GM18498 (cell line): ENCODE measurements at regions not wholly inside any gene's neighbourhood (a gene's known extent, or its start where the extent isn't known, plus 50 kb on each side); places are given as distances from the start of the nearest gene placed in this dataset.

ENCODE experiments used
- ATAC-seq: cut with Tn5 transposase; IDR thresholded peaks from one replicate; pipeline ENCODE4 v1.9.1; 2021; ENCODE audit warnings: mild to moderate bottlenecking, moderate library complexity; ENCODE audit not compliant: unreplicated experiment

- no peak for ATAC-seq
These were observed 385.8 kb upstream of the RBFOX1 start for GRCh38 chr16:6946802-6947201.

DNA sequence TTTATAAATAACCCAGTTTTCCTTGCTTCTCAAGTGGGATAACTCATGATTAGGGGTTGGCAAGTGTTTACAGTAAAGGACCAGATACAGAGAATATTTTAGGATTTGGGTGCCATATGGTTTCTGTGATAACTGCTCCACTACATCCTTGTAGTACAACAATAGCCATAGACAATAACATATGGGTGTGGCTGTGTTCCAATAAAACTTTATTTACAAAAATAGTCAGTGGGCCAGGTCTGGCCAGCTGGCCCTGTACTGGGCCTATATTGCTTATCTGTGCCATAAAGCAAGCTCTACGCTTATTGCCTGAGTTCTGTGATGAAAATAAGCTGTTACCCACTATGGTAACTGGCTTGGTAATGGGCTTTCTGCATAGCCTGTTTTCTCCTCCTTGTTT, 386.5 kb upstream of the RBFOX1 start:
- no peak for ATAC-seq

- no peak for ATAC-seq
These were observed 391.7 kb upstream of the RBFOX1 start for GRCh38 chr16:6940968-6941367.

DNA sequence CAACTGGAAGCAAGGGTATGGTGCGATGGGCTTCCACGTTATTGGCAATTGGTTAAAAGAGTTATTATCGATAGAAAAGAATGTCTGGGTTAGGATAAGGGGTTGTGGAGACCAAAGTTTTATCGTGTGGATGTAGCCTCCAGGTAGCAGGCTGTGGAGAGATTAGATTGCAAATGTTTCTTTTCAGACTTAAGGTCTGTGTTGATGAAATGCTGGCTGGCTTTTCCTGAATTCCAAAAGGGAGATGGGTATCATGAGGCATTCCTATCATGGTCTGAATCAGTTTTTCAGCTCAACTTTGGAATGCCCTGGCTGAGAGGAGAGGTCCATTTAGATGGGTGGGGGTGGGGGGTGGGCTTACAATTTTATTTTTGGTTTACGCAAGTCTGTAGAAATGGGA, 395.0 kb upstream of the RBFOX1 start:
- no peak for ATAC-seq

GRCh38 chr16:6932871-6933385, 399.7 kb upstream of the RBFOX1 start:
- no peak for ATAC-seq

- no peak for ATAC-seq
These were observed 402.8 kb upstream of the RBFOX1 start for GRCh38 chr16:6929868-6930267.

- no peak for ATAC-seq
These were observed 405.9 kb upstream of the RBFOX1 start for GRCh38 chr16:6926762-6927161.

DNA sequence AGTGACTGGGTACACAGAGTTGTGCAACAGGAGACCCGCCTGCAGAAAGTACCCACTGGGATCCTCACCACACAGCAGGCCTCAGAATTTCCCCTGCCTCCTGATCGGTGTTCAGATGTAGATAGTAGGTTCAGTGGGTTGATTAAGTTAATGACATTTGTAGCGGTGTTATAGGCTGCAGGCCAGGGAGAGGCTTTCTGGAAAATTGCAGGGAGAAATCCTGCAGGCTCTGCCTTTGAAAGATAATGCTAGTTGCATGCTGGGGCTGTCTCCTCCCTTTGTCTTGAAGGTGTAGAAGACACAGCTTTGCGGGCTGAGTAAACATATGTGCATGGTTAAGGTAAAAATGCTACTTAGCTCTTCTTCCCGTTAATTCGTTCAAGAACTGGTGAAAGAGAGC, 406.3 kb upstream of the RBFOX1 start:
- no peak for ATAC-seq

DNA sequence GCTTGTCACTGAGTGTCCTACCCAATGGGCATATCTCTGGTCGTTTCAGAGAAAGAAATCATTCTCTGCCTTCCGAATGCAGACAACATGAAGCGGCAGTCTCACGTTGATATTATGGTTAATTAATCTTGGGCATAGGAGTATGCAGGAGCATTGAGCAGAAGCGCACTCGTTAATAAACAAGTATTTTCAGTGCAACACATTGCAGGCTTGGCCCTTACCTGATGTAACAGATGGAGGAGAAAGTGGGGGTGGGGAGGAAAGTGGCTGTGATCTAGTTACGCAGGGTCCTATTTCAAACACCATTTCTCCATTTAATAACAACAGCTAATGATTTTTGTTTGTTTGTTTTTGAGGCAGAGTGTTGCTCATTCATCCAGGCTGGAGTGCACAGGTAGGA, 414.0 kb upstream of the RBFOX1 start:
- ATAC-seq = no peak

GRCh38 chr16:6916946-6917345, 415.7 kb upstream of the RBFOX1 start:
- no peak for ATAC-seq

DNA sequence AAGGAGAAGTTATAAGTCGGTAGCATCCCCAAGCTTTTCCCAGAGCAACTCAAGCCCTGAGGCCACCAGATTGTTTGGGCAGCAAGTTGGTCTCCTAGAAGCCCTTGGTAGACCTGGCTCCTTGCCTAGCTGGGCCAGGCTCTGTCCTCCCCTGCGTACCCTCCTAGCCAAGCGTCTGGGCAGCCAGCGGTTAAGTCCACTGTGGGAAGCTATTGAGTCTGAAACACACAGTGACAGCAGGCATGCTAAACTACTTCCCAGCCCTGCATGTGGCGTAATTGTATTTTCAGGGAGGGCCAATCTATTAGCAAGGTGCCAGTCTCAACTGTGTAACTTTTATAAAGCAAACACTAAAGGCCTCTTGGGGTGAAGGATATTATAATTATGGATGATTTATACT, 419.1 kb upstream of the RBFOX1 start:
- no peak for ATAC-seq

DNA sequence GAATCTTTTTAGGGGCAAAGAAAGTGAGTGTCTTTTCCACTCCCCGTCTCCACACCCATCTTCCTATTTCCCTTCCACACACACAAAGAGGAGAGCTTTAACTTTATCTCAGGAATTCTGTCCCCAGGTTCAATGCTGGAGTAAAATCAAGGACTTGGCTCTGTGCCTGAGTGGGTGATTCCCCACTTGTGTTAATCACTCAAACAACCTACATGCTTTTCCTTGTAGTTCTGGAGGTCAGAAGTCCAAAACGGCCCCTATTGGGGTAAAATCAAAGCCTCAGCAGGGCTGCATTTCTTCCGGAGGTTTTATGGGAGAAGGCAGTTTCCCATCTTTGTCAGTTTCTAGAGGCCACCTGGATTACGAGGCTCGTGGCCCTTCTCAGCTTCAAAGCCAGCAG, 422.3 kb upstream of the RBFOX1 start:
- no peak for ATAC-seq

DNA sequence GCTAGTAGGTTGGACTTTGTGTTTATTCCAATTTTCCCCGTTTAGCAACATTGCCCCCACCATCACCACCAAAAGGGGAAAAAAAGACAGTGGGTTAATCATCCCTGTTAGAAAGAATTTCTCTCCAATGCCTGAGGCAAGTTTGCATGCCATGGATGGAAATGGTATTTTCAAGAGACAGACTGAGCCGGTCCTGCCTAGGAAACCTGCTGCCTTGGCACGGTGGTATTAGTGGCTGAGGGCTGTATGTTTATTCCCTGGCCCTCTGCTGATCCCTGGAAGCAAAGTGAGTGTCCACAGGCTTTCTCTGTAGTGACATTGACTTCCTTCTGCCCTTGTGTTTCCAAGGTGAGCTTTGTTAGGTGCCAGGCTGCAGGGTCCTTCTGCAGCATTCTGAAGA, 427.0 kb upstream of the RBFOX1 start:
- no peak for ATAC-seq

GRCh38 chr16:6903671-6904070, 429.0 kb upstream of the RBFOX1 start:
- ATAC-seq = no peak

- ATAC-seq = no peak
These were observed 433.7 kb upstream of the RBFOX1 start for GRCh38 chr16:6898896-6899295.

DNA sequence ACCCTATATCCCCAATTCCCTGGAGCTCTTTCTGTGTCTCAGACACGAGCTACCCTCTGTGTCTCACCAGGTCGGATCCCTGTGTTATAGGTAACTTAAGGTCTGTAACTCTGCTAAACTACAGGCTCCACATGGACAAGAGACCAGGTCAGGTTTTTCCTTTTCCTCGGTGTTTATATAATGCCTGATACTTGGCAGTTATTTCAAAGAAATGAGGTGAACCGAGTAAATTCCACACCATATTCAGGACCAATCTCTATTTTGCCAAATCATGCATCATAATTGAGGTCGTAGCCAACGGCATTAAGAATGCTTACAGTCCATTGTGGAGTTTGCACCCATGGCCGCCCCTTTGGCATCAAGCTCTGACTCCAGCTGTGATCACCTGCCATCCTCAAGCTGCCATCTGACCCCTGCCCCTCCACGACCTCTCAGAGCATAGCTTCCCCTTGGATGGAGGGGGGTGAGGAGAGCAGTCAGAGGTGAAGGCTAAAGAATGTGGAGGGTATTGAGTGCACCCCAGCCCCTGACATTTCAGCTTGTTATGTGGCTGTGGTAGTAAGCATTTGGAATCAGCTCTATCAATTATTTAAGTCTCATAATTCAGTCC, 434.7 kb upstream of the RBFOX1 start:
- no peak for ATAC-seq

- no peak for ATAC-seq
These were observed 439.7 kb upstream of the RBFOX1 start for GRCh38 chr16:6892966-6893365.

DNA sequence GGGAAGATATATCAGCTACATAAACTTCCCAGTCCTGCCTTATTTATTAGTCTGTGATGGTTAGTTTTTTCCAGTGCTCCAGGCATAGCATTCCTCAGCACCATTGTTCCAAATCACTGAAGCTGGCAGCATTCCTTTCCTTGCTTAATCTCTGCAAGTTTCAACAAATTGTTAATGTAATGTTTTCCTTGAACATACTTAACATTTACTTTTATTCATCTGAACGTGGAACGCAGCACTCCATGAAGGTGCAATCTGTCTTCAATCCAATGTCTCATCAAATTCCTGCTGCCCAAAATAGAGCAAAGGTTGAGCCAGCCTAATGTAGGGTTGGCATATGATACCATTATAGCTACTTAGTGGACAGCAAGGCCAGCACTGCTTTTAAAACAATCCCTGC, 441.1 kb upstream of the RBFOX1 start:
- no peak for ATAC-seq

DNA sequence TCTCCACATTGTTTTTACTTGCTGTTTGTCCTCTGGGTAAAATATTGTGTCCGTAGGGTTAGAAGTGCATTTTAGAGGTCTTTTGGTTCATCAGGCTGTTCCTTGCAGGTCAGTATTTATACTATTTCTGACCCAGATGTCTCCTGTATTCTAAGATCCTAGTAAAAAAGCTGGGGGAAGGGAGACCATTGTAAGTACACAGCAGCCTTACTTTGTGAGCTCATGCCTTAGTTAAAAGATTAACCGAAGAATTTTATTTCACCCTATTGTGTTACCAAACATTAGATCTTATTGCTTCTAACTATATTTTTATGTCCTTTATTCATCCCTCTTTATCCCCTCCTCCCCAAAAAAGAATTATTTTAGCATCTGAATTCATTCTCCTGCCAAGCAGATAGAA, 444.1 kb upstream of the RBFOX1 start:
- no peak for ATAC-seq

DNA sequence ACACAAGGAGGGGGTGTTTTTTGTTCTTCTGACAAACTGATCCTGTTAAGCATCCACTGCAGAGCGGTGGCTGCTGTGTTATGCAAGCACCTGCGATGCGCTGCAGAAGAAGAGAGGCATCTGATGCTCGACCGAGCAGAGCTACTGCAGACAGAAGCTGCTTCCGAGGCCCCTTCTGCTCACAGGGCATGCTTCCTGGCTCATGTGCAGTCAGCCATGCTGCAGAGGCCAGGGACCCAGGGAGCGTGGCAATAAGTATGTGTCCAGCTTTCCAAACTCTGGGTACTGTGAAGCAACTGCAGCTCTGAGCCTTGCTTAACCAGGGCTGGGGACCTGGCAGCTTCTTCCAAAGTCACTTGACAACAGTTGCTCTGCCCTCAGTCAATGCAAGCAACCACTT, 448.6 kb upstream of the RBFOX1 start:
- no peak for ATAC-seq

- no peak for ATAC-seq
These were observed 452.4 kb upstream of the RBFOX1 start for GRCh38 chr16:6880263-6880662.

- ATAC-seq = no peak
These were observed 468.0 kb upstream of the RBFOX1 start for GRCh38 chr16:6864671-6865070.

- ATAC-seq = no peak
These were observed 468.4 kb upstream of the RBFOX1 start for GRCh38 chr16:6864244-6864643.
